RWPE2 (cell line): ENCODE measurements at regions not wholly inside any gene's neighbourhood (a gene's known extent, or its start where the extent isn't known, plus 50 kb on each side); places are given as distances from the start of the nearest gene placed in this dataset.

ENCODE experiments used
- ATAC-seq: fragments of 200-7000 bp; cut with Tn5 transposase; 3 replicates; pipeline ENCODE4 v1.9.1; 2021; ENCODE audit warnings: low read depth
- DNase-seq: peaks from one replicate; pipeline ENCODE4 v3.0.0-alpha.2; 2020; ENCODE audit warnings: low spot score
- H3K27ac ChIP-seq: fragments of 450-650 bp; 2 replicates; pipeline ENCODE4 v1.5.1; 2017; ENCODE audit warnings: mild to moderate bottlenecking; ENCODE audit not compliant: poor library complexity, severe bottlenecking
- H3K27me3 ChIP-seq: fragments of 250-450 bp; sonication (Bioruptor Pico); 2 replicates; pipeline ENCODE4 v1.5.1; 2021; ENCODE audit warnings: mild to moderate bottlenecking, moderate library complexity; ENCODE audit not compliant: insufficient read depth, poor library complexity, severe bottlenecking
- H3K36me3 ChIP-seq: fragments of 250-450 bp; sonication (Bioruptor Pico); 2 replicates; pipeline ENCODE4 v1.5.1; 2020; ENCODE audit warnings: low read depth, mild to moderate bottlenecking, moderate library complexity
- H3K4me1 ChIP-seq: fragments of 250-450 bp; sonication (Bioruptor Pico); 2 replicates; pipeline ENCODE4 v1.5.1; 2021; ENCODE audit warnings: mild to moderate bottlenecking, moderate library complexity; ENCODE audit not compliant: insufficient read depth, poor library complexity, severe bottlenecking
- H3K4me3 ChIP-seq: fragments of 250-450 bp; sonication (Bioruptor Pico); 2 replicates; pipeline ENCODE4 v1.5.1; 2021; ENCODE audit warnings: mild to moderate bottlenecking, moderate library complexity; ENCODE audit not compliant: severe bottlenecking
- H3K9me3 ChIP-seq: fragments of 250-450 bp; sonication (Bioruptor Pico); 2 replicates; pipeline ENCODE4 v1.5.1; 2021; ENCODE audit warnings: mild to moderate bottlenecking, moderate library complexity; ENCODE audit not compliant: severe bottlenecking
- CTCF ChIP-seq: fragments of 450-650 bp; IDR thresholded peaks from one replicate; pipeline ENCODE4 v1.5.1; 2017; ENCODE audit warnings: mild to moderate bottlenecking, moderate library complexity; ENCODE audit not compliant: poor library complexity, severe bottlenecking

- H3K9me3 ChIP-seq: no peaks in the 10 kb centered on the region
- no peak for ATAC-seq
- no peaks in the 10 kb centered on the region for H3K27me3 ChIP-seq
- no peak for TF ChIP-seq CTCF
- no peaks in the 10 kb centered on the region for H3K4me1 ChIP-seq
- no peak overlapping the region for H3K4me3 ChIP-seq
- H3K36me3 ChIP-seq: no peaks in the 10 kb centered on the region
- H3K27ac ChIP-seq: no peak overlapping the region
- no peak for DNase-seq
Observed at GRCh38 chr11:71055925-71056324, 196.5 kb downstream of the SHANK2 start.
